Endothelial cell of umbilical vein (primary cell): ENCODE measurements at regions not wholly inside any gene's neighbourhood (a gene's known extent, or its start where the extent isn't known, plus 50 kb on each side); places are given as distances from the start of the nearest gene placed in this dataset.

Experiments
- CTCF ChIP-seq, 2 donors: IDR thresholded peaks; 1 replicate in 1 of 2; 2 replicates in 1 of 2; pipeline ENCODE4 v1.5.1; 2011; ENCODE audit warnings: low read length in 2 of 2, mild to moderate bottlenecking in 2 of 2, moderate library complexity in 2 of 2, control low read depth in 1 of 2, inconsistent platforms in 1 of 2, low read depth in 1 of 2; ENCODE audit not compliant: insufficient read depth in 1 of 2; ENCODE audit errors: extremely low read depth in 1 of 2
- EZH2 ChIP-seq: IDR thresholded peaks from 2 replicates; pipeline ENCODE4 v1.6.1; 2012; ENCODE audit warnings: borderline replicate concordance, low read depth, mild to moderate bottlenecking, moderate library complexity, low read length, inconsistent platforms; ENCODE audit not compliant: severe bottlenecking

DNA sequence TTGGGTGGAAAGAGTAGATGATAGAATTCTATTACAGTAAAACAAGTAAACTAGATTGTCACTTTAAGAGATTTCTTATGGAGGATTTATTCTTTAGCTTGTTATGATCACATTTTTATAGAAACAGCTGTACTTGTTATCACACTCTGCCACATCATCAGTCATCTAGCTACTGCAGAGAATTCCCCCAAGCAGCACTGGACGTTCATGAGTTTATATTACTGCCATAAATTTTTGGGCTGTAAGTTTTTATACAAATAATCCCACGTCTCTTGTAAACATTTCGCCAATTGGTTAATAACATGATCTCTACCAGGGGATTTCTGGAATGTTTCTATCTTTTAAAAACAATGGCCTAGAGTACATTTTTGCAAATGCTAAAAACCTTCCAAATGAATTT, 238.8 kb downstream of the POLR1F start:
- TF ChIP-seq EZH2 (no peak), CTCF (IDR thresholded peaks at IDR 0.05; ENCODE audit: extremely low read depth in 1 of 2, insufficient read depth in 1 of 2, low read depth in 1 of 2, low read length in 2 of 2) (no peak)
